Medulla oblongata (tissue), 1 donor: ENCODE measurements at regions not wholly inside any gene's neighbourhood (a gene's known extent, or its start where the extent isn't known, plus 50 kb on each side); places are given as distances from the start of the nearest gene placed in this dataset.
A peak's percentile ranks its signal among the peaks of the same experiment; 100 is the strongest.
"Not testable (repeated sequence)": the region's sequence is repeated elsewhere in the genome, so short reads cannot be mapped to it uniquely, and the experiment has no call there.

Experiments
- DNase-seq: peaks from one replicate; pipeline ENCODE4 v3.0.0-alpha.2; 2015; ENCODE audit errors: extremely low spot score

- DNase-seq: not testable (repeated sequence)
Measured at GRCh38 chr12:124218650-124219049, 76.2 kb upstream of the RFLNA start.

GRCh38 chr12:124222368-124223245 lies 72.3 kb upstream of the RFLNA start:
- DNase-seq: no peak

- not testable (repeated sequence) for DNase-seq
Measured at GRCh38 chr12:124223733-124224138, 71.2 kb upstream of the RFLNA start.

DNA sequence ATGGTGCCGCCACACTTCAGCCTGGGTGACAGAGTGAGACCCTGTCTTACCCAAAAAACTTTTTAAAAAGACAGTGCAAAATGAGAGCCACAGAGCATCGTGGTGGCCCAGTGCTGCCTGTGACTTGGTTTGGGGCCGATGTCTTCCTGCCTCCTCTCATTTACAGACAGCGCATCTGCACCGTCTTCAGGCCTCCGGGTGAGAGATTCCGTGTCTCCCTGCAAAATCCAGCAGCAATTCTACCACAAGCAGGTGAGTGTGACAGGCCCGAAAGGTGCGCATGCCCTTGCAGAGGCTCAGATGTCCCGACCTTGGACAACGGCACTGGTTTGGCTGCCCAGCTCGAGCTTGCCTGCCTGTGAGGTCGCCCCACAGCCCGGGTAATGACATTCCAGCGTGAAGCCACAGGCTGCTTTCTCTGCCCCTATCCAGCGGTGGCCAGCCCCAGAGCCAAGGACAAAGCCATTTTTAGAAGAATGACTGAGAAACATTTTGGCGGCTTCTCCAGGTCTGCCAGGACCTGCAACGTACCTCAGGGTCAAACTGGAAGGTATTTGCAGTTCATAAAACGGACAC lies 70.3 kb upstream of the RFLNA start:
- no peak for DNase-seq

- no peak for DNase-seq
Measured at GRCh38 chr12:124225730-124226129, 69.2 kb upstream of the RFLNA start.

- no peak for DNase-seq
Measured at GRCh38 chr12:124227951-124228711, 66.8 kb upstream of the RFLNA start.

DNA sequence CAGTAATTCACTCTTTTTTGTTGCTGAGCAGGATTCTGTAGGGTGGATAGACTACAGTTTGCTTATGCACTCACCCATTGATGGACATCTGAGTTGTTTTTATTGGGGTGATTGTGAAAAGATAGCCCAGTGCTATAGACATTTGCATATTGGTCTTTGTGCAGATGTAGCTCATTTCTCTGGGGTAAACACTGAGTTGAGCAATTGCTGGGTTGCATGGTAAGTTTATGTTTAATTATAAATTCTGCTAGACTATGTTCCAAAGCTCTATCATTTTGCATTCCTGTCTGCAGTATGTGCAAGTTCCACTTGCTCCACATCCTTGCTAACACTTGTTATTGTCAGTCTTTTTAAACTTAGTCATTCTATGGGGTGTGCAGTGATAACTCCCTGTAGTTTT lies 65.4 kb upstream of the RFLNA start:
- no peak for DNase-seq

DNA sequence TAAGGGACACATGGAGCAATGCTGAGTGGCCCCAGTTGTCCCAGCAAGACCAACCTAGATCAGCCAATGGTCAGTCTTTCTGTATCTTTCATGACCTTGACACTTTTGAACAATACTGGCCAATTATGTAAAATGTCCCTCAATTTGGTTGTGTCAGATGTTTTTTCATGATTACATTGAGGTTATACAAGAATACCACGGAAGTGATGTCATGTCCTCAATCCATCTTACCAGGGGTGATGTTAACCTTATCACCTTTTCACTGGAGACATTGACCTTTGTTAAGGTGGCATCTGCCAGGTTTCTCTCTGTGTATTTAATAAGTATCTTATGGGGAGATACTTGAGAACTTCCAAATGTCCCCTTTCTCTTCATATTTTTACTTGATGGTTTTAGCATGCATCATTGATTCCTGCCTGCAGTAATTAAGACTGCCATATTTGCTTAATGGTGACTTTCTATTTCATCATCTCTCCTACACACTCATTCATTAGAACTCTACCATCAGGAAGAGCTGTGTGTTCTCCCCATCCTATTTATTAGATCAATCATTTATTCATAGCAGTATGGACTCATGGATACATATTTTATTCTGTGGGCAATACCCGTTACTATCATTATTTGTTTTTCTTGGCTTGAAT lies 64.7 kb upstream of the RFLNA start:
- no peak for DNase-seq

GRCh38 chr12:124230789-124231188 lies 64.1 kb upstream of the RFLNA start:
- no peak for DNase-seq

- no peak for DNase-seq
Measured at GRCh38 chr12:124231980-124232653, 62.8 kb upstream of the RFLNA start.

DNA sequence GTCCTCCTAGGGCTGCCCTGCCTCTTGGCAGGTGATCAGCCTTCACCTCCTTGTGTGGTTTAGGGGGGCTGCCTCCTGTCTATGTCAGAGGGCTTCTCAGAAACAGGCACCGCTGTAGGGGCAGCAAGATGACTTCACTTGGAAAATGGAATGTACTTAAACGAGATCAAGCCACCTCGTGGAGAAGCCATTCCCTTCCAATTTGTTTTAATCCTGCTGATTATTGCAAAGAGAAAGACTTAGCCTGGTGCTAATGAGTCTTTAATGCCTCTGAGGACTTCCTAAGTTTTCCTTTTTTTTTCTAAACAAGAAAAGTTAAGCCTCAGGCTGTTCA lies 62.3 kb upstream of the RFLNA start:
- no peak for DNase-seq

DNA sequence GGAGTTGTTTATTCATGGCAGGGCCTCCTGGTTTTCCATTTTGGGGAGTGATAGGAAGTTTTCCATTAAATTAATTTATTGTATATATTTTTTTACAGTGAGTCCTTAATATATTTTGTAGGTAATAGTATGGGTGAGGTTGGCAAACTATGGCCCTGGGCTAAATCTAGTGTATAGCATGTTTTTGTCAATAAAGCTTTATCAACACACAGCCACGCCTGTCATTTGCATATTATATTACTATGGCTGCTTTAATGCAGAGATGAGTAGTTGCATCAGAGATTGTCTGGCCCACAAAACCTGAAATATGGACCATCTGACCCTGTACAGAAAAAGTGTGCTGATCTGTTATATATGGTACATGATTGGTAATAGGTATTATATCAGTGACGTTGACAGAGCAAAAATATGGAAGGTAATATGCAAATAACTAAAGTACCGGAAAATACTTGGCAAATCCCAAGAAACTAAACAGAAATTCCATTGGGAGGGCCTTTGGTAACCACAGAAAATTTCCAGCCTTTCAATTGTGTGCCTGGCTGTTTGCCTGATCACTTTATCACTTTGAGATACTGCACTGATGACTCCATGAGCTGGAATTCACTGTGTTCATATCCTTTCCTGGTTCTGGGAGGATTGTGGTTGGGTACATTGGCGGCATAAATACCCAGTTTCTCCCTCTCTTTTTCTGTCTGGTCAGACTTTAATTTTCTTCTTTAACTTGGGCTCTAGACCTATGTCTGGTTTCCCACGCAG lies 61.7 kb upstream of the RFLNA start:
- no peak for DNase-seq

DNA sequence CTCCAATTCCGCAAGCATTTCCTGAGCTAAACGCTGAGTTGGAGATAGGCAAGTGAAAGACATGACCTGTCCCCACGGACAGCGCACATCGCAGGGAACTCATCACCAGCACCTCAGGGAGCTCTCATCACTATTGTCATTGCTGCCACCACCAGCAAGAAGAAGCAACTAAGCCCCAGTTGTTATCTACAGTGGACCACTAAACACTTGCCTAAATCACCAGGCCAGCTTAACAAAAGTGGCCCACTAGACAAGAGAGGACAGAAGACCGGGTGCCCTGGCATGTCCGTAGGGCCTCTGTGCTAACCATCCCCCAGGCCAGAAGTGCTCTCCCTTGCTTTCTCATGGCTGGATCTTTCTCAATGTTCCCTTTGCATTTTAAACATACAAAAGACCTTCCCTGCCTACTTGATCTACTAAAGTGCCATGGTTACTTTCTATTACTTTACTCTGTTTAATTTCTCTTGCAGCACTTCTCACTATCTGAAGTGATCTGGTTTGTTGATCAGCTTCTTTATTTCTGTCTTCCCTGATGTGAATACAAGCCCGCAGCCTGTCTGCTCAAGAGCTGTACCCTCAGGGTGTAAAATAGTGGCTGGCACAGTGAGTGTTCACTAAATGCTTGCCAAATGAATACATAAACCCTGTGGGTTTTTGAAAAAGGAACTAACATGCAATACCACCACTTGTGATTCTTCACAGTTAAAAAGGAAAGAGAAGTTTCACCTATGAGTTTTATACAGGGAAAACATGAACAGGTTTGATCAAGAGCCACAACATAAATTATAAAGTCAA lies 60.9 kb upstream of the RFLNA start:
- no peak for DNase-seq

DNA sequence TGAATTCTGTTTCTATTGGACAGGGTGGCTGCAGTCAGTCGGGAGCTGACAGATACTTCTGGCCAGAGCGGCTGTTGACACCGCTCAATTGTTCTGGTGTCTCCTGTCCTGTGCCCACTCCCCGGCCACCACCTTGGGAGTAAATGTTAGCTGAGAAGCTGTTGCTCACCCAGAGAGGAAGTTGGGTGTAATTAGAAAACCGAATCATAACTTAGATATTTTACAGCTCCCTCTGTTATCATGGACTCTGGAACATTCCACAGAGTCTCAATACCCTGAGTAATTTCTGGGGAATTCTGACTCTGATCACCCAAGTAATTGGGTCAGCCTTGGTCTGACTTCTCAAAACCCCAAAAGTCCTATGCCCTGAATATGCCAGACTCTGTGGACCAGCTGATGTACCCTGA lies 58.3 kb upstream of the RFLNA start:
- DNase-seq: no peak

GRCh38 chr12:124238886-124239285 lies 56.0 kb upstream of the RFLNA start:
- peak; percentile 14 for DNase-seq

GRCh38 chr12:124240493-124240892 lies 54.4 kb upstream of the RFLNA start:
- no peak for DNase-seq

GRCh38 chr12:124241776-124242528 lies 52.9 kb upstream of the RFLNA start:
- no peak for DNase-seq

DNA sequence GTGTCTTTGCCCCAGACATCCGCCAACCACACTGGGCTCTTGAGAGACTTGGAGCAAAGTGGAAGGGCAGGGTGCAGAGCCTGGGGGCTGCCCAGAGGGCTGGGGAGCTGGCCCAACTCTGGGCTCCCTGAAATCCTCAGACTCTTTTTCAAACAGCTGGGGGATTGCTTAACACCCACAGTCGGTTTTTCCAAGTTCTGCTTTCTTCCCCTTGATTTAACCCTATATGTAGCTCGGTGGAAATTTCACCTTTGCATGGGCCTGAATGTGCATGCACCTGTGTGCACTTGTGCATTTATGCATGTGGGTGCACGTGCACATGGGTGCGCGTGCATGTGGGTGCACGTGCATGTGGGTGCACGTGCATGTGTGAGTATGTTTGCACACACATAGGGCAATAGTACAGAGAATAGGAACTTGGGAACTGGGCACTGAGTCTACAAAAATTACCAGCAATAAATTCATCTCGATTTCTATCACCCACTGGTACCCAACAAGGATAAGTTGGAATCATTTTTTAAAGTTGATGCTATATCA lies 52.3 kb upstream of the RFLNA start:
- peak; percentile 12 for DNase-seq

DNA sequence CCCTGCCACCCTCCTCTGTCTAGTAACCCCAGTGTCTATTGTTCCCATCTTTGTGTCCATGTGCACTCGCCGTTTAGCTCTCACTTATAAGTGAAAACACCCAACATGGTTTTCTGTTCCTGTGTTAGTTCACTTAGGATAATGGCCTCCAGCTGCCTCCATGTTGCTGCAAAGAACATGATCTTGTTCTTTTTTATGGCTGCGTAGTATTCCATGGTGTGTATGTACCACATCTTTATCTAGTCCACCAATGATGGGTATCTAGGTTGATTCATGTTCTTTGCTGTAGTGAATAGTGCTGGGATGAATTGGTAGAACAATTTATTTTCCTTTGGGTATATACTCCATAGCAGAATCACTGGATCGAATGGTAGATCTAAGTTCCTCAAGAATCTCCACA lies 51.0 kb upstream of the RFLNA start:
- no peak for DNase-seq
